ENCODE measurements at regions not wholly inside any gene's neighbourhood (a gene's known extent, or its start where the extent isn't known, plus 50 kb on each side); places are given as distances from the start of the nearest gene placed in this dataset.
"Not testable (repeated sequence)": the region's sequence is repeated elsewhere in the genome, so short reads cannot be mapped to it uniquely, and the experiment has no call there.

- Histone ChIP-seq H3K9me3 (ENCODE audit: control insufficient read depth, insufficient read depth, low read length) (no peaks in the 10 kb centered on the region), H3K27me3 (ENCODE audit: control insufficient read depth, low read length) (no peaks in the 10 kb centered on the region), H3K9me2 (replicated peaks; ENCODE audit: control insufficient read depth, low read length) (no peaks in the 10 kb centered on the region), H3K4me1 (ENCODE audit: control insufficient read depth, low read length) (no peaks in the 10 kb centered on the region), H3K79me2 (ENCODE audit: control insufficient read depth, low read length) (no peaks in the 10 kb centered on the region), H3K36me3 (ENCODE audit: control insufficient read depth, low read length) (no peaks in the 10 kb centered on the region), H3K4me3 (ENCODE audit: low read length) (no peak overlapping the region), H3K27ac (ENCODE audit: low read depth, low read length) (no peak overlapping the region), H4K20me1 (ENCODE audit: control insufficient read depth, insufficient read depth, low read depth, low read length) (no peaks in the 10 kb centered on the region), H3K4me2 (ENCODE audit: low read length) (no peak overlapping the region), H3F3A (ENCODE audit: control insufficient read depth, insufficient read depth) (no peaks in the 10 kb centered on the region)
- TF ChIP-seq EZH2phosphoT487 (IDR thresholded peaks at IDR 0.05; ENCODE audit: borderline replicate concordance, low read length): no peak
- TF ChIP-seq CTCF (IDR thresholded peaks at IDR 0.05; ENCODE audit: low read depth, low read length, poor library complexity, severe bottlenecking): no peak
Measured at GRCh38 chr12:23282701-23283100, 657.7 kb downstream of the ETNK1 start.

DNA sequence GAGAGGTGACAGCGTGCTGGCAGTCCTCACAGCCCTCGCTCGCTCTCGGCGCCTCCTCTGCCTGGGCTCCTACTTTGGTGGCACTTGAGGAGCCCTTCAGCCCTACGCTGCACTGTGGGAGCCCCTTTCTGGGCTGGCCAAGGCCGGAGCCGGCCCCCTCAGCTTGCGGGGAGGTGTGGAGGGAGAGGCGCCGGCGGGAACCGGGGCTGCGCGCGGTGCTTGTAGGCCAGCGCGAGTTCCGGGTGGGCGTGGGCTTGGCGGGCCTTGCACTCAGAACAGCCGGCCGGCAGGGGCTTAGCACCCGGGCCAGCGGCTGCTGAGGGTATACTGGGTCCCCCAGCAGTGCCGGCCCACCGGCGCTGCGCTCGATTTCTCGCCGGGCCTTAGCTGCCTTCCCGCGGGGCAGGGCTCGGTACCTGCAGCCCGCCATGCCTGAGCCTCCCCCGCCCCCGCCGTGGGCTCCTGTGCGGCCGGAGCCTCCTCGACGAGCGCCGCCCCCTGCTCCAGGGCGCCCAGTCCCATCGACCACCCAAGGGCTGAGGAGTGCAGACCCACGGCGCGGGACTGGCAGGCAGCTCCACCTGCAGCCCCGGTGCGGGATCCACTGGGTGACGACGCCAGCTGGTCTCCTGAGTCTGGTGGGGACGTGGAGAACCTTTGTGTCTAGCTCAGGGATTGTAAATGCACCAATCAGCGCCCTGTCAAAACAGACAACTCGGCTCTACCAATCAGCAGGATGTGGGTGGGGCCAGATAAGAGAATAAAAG is 661.0 kb downstream of the ETNK1 start:
- not testable (repeated sequence) for H3K9me3 ChIP-seq (ENCODE audit: control insufficient read depth, insufficient read depth, low read length); H3K36me3 ChIP-seq (ENCODE audit: control insufficient read depth, low read length); H3K4me1 ChIP-seq (ENCODE audit: control insufficient read depth, low read length); H3K4me3 ChIP-seq (ENCODE audit: low read length); H3F3A ChIP-seq (ENCODE audit: control insufficient read depth, insufficient read depth); H3K27ac ChIP-seq (ENCODE audit: low read depth, low read length); H3K79me2 ChIP-seq (ENCODE audit: control insufficient read depth, low read length); H4K20me1 ChIP-seq (ENCODE audit: control insufficient read depth, insufficient read depth, low read depth, low read length); H3K9me2 ChIP-seq (replicated peaks; ENCODE audit: control insufficient read depth, low read length); H3K27me3 ChIP-seq (ENCODE audit: control insufficient read depth, low read length); H3K4me2 ChIP-seq (ENCODE audit: low read length)

DNA sequence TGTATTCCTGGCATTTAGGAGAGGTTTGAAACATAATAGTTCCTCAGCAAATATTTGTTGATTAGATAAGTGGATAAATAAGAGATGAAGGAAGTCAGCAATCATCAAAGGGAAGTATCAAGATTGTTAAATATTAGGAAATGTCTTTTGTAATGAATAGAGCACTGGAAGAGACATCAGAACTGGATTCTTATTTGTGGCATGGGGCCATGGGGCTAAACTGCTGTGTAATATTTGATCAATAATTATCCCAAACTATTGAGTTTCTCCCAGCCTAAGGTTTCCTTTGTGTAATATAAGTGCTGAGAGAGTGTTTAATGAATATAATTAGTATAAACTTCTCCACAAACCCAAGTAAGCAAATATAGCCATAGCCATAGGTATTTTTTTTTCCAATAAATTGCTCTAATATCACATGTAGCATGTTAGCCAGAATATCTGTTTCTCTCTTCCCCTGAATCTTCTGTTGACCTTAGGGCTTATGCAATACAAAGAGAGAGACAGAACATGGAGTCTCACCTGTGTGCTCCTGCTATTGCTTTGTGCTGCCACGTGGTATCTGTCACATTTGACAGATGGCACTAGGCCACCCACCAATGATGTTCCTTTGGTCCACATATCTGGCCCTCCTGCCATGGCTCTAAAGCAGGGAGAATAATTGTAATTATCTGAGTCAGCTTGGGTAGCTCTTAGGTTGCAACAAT is 658.7 kb downstream of the SOX5 start:
- Histone ChIP-seq H3K4me3 (ENCODE audit: low read length) (no peak overlapping the region), H3K4me1 (ENCODE audit: control insufficient read depth, low read length) (no peaks in the 10 kb centered on the region), H3K36me3 (ENCODE audit: control insufficient read depth, low read length) (no peaks in the 10 kb centered on the region), H3K27ac (ENCODE audit: low read depth, low read length) (no peak overlapping the region), H3K4me2 (ENCODE audit: low read length) (no peak overlapping the region), H3K27me3 (ENCODE audit: control insufficient read depth, low read length) (no peaks in the 10 kb centered on the region), H3K9me3 (ENCODE audit: control insufficient read depth, insufficient read depth, low read length) (no peaks in the 10 kb centered on the region), H3K79me2 (ENCODE audit: control insufficient read depth, low read length) (no peaks in the 10 kb centered on the region), H4K20me1 (ENCODE audit: control insufficient read depth, insufficient read depth, low read depth, low read length) (no peaks in the 10 kb centered on the region), H3K9me2 (replicated peaks; ENCODE audit: control insufficient read depth, low read length) (no peaks in the 10 kb centered on the region), H3F3A (ENCODE audit: control insufficient read depth, insufficient read depth) (no peaks in the 10 kb centered on the region)
- TF ChIP-seq EZH2phosphoT487 (IDR thresholded peaks at IDR 0.05; ENCODE audit: borderline replicate concordance, low read length): no peak

DNA sequence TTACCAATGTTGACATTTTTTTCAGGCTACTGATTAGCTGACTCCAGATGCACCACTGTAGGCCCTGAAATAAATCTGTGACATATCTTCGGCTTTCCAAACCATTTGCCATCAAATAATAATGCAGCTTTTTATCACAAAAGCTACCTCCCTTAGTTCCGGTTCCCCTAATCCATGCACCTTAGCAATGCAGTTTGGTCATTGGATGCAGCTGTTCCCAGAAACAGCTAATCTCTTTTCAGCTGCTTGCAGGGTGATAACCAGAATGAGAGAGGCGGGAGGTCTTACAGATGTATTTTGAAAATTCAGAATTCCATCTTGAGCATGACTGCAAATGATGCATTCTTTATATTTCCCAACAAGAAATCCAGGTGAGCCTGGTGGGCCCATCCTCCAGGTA is 646.2 kb downstream of the SOX5 start:
- Histone ChIP-seq H3K36me3 (ENCODE audit: control insufficient read depth, low read length) (no peaks in the 10 kb centered on the region), H3K4me3 (ENCODE audit: low read length) (no peak overlapping the region), H3K9me2 (replicated peaks; ENCODE audit: control insufficient read depth, low read length) (no peaks in the 10 kb centered on the region), H3K4me2 (ENCODE audit: low read length) (no peak overlapping the region), H3K27me3 (ENCODE audit: control insufficient read depth, low read length) (no peaks in the 10 kb centered on the region), H3K9me3 (ENCODE audit: control insufficient read depth, insufficient read depth, low read length) (no peaks in the 10 kb centered on the region; the same call in 1 of the 2 replicates), H3K79me2 (ENCODE audit: control insufficient read depth, low read length) (no peaks in the 10 kb centered on the region), H3K4me1 (ENCODE audit: control insufficient read depth, low read length) (no peaks in the 10 kb centered on the region), H3F3A (ENCODE audit: control insufficient read depth, insufficient read depth) (no peaks in the 10 kb centered on the region), H3K27ac (ENCODE audit: low read depth, low read length) (no peak overlapping the region), H4K20me1 (ENCODE audit: control insufficient read depth, insufficient read depth, low read depth, low read length) (no peaks in the 10 kb centered on the region)
- TF ChIP-seq CTCF (IDR thresholded peaks at IDR 0.05; ENCODE audit: low read depth, low read length, poor library complexity, severe bottlenecking): no peak
- TF ChIP-seq EZH2phosphoT487 (IDR thresholded peaks at IDR 0.05; ENCODE audit: borderline replicate concordance, low read length): no peak
